HG02981 (cell line): ENCODE measurements at regions not wholly inside any gene's neighbourhood (a gene's known extent, or its start where the extent isn't known, plus 50 kb on each side); places are given as distances from the start of the nearest gene placed in this dataset.

Experiments
- ATAC-seq: cut with Tn5 transposase; IDR thresholded peaks from one replicate; pipeline ENCODE4 v1.9.1; 2021; ENCODE audit warnings: mild to moderate bottlenecking, moderate library complexity; ENCODE audit not compliant: unreplicated experiment

DNA sequence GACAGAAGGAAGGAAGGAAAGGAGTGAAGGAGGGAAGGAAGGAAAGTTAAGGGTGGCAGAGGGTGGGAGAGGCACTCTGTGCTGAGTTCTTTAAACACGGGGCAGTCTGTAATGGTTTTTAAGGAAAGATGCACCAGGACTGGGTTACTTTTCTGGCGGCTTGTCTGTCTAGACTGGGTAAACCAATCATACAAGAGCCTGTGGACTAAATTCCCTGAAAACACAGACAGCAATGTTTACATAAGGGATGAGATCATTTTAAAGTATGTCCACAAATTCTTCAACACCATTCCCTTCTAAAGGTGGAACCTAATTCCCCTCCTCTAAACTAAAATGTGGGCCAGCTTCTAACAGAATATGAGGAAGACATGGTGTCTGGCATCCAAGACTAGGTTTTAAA is 235.5 kb upstream of the IGF1R start:
- ATAC-seq, result no peak

- no peak for ATAC-seq
Observed at GRCh38 chr15:98413933-98414546, 234.3 kb upstream of the IGF1R start.

DNA sequence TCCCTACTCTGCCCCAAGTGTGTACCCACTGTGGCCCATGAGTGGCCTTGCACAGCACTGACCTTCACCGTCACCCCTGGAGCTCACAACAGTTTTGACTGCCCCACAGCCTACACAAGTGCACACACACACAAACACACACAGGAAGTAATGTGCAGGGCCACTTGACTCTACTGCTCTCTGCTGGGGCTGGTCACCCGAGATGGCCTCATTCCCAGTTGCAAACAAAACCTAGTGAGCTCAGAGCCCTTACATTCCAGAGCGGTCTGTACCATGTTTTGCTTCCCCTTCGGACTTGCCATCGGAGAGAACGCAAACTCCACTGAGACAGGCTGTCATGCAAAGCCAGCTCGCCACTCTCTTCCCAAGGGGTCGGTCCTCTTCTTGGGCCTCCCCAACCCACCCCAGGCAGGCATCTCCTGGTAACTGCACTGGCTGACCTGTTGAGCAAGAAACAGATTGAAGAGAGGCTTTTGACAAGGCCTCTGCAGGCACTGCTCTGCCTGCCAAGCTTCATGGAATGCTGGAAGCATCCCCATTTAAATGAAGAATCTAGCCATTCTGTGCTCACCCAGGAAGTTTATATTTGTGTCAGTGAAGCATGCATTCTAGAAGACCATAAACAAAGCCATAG is 232.0 kb upstream of the IGF1R start:
- no peak for ATAC-seq

- no peak for ATAC-seq
Observed at GRCh38 chr15:98417346-98417745, 231.0 kb upstream of the IGF1R start.

DNA sequence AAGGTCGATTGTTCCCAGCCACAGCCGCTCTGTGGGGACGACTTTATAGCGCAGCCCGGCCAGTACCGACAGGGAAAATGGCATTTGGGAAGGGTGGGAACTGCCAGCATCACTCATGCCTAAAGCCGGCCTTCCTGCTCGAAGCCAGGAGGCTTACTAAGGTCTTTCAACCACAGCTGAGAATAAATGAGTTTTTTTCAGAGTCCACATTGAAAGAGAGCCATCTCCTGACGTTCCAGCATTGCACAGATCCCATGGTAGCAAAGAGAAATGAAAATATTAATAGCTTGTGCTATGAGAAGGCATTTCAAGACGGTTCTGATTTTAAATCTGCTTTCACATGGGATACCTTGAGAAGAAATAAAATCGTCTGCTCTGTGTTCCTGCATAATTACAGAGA is 230.2 kb upstream of the IGF1R start:
- ATAC-seq, result no peak

DNA sequence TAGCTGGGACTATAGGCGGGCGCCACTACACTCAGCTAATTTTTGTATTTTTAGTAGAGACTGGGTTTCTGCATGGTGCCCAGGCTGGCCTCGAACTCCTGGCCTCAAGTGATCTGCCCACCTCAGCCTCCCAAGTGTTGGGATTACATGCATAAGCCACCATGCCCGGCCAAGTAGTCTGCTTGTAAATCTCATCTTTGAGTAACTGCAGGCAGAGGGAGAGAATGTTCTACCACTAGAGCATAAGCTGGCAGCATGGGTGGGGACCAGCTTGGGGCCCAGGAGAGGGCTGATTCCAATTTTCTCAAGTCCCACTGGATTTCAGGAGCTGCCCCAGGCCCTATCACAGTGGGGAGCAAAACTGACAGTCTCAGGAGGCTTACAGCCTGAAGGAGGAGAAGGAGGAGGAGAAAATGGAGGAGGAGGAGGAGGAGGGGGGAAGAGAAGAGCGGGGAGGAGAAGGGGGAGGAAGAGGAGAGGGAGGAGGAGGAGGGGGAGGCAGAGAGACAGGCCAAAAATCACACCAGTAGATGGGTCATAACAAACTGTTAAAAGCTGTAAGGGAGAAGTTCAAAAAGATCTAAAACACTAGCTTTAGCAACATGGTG is 229.1 kb upstream of the IGF1R start:
- ATAC-seq, result no peak

GRCh38 chr15:98420837-98421236 is 227.5 kb upstream of the IGF1R start:
- ATAC-seq, result no peak

DNA sequence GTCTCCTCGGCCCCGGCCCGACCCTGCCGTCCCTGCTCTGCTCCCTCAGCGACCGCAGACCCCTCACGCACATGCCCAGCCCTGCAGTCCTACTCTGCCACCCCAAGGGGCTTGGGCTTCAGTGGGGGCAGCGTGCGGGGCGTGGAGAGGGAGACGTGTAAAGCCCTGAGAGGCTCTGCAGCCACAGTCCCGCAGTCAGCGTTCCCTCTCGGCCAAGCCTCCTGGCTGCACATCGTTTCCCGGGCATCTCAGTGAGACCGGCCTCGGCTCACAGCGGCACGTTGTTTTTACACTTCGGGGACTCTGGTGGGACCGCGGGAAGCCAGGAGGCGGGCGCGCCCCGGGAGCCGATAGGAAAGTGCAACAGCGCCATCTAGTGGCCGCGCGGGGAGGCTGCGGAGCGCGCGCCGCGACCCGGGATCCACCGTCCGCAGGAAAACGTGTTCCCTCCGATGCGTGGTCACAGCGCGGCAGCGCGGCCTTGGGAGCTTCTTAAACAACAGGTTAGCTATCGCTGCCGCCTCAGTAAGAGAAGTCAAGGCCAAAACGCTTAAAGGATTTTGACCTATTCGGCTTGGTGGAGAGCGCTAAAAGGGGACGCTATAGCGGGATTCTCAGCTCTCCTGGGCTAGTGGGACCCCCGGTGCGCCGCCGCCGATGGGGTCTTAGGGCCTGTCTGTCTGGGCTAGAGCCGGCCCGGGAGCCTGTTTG is 226.8 kb upstream of the IGF1R start:
- peak; percentile 82 for ATAC-seq

DNA sequence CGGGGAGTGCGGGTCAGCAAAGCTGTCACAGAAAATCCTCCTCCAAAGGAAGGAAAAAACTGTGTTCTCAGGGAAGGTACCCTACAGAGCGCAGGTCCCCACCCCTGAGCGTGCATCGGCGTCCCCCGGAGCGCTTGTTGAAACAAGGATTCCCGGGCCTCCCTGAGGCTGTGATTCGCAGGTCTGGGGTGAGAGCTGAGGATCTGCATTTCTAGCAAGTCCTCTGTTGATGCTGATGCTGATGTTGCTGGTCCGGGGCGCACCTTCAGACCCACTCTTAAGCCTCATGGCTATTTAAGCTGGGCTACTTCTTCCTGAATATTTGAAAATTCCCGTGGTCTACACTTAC is 226.2 kb upstream of the IGF1R start:
- ATAC-seq, result no peak

DNA sequence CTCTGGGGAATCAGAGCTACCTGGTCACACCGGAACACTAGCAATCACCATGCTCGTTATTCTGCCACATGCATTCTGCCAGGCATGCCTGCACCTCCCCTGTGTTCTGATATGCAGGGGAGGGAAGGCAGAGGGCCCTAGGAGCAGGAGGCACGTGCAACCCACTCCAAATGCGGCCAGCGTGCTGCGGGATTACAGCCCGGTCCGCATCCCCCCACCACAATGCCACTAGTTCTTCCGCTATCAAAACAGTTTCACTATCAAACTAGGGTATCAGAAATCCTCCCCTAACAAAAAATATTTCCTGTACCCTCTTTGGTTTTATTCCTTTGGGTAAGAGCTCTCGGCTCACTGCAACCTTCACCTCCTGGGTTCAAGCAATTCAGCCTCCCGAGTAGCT is 223.2 kb upstream of the IGF1R start:
- no peak for ATAC-seq

- ATAC-seq, result no peak
Observed at GRCh38 chr15:98427321-98427720, 221.0 kb upstream of the IGF1R start.

DNA sequence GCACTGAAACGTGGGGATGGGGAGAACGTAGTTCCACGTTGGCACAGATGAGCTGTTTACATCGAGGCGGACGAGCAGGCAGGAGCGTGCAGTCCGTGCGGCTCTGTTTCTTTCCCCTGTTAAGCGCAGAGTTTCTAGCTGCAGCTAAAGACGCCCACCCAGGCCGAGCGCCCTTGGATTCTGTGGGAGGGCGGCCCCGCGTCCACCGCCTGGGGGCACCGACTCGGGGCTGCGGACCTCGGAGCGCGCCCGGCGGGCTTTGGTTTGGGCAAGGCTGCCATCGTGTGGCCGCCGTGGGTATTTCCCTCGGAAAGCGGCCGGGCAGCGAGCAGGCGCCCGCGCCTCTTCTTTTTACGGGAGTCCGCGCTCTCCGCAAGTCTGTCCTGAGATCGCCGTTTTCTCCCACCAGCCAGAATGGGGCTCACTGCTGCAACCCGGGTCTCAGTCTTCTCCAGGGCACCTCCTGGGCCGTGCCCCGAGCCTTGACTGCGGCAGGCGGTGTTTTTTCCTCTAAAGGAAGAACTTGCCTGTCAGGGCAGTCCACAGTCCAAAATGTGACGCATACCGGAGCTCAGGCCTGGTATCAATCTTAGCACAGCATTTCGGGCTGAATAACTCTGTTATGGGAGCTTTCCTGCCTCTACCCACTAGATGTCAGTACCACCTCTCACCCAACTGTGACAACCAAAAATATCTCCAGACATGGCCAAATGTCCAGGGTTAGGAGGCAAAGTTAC is 219.9 kb upstream of the IGF1R start:
- ATAC-seq, result peak; percentile 93

- ATAC-seq, result no peak
Observed at GRCh38 chr15:98431171-98431570, 217.2 kb upstream of the IGF1R start.

DNA sequence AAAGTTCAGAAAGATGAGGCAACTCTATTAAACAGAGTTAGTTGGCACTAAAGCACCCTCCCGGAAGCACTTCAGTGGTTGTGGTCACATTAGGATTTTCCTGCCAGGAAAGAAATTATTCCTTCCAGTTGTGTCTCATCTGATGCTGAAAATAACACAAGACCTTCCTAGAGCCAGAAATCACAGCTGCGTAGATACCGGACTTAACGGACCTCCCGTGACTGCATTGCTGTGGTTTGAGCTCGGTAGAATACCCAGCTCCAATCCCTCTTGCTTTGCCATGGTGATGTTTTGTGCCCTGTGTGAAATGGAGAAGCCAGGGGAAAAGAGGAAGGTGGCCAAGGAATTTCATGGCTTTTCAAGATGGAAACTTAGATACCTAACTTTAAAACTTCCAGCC is 215.0 kb upstream of the IGF1R start:
- no peak for ATAC-seq

DNA sequence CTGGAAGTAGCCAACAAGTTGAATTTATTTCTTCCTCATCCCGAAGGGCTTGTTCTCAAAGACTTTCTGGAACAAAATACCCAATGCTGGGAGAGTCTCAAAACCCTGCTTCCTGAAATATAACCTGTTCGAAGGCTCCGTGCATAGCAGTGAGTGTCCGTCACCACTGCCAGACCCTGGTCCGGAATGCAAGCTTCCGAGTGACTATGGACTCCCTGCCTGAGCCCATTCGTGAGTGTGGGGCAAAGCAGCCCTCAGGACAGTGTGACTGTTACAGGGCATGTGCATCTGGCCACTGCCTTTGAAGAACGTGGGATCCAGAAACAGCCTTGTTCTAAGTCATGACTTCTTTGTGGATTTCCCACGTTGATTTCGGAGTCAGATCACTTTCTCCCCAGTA is 214.5 kb upstream of the IGF1R start:
- ATAC-seq, result no peak

DNA sequence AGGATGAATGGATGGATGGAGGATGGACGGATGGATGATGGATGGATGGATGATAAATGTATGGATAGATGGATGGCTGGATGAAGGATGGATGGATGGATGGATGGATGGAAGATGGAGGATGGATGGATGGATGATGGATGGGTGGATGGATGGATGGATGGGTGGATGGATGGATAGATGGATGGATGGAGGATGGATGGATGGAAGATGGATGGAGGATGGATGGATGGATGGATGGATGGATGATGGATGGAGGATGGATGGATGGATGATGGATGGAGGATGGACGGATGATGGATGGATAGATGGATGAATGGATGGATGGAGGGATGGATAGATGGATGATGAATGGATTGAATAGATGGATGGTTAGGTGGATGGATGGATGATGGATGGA is 210.6 kb upstream of the IGF1R start:
- no peak for ATAC-seq

GRCh38 chr15:98438326-98438725 is 210.0 kb upstream of the IGF1R start:
- ATAC-seq, result no peak

GRCh38 chr15:98438907-98439306 is 209.4 kb upstream of the IGF1R start:
- no peak for ATAC-seq

DNA sequence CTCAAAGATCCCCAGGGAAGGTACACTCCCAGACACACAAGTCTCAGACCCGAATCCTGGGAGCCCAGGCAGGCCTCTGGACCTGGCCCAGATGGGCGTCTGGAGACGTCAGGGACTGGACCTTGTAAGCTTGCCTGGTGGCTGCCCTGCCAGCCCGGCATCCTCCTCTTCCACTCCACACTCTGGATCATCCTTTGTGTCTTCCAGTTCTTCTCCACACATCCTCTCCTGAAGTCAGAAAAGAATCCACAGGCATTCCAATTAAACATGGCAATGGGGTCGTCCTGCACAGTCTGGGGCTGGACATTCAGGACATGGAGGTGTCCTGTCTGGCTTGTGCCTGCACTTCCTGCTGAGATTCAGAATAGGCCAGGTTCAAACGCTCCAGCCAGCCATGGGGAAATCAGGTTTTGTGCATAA is 208.8 kb upstream of the IGF1R start:
- ATAC-seq, result no peak

GRCh38 chr15:98440917-98441316 is 207.4 kb upstream of the IGF1R start:
- peak; percentile 43 for ATAC-seq

DNA sequence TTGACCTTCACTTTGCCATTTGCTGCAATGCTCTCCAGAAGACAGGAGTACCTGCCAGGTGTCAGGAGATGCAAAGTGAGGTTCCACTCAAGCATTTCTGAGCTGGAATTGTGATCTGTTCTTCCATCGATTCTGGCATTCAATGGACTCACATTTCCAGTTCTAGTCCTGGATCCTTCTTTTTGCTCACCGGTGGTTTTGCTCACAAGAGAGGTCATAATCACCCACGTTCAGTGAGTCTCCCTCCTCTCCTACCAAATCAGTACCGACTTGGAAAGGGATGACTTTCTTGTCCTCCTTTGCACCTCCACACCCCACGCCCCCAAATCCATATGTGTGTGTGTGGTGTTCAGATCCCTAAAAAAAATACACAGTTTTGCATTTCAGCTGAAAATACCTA is 206.7 kb upstream of the IGF1R start:
- no peak for ATAC-seq
